B cell (primary cell): ENCODE measurements at regions not wholly inside any gene's neighbourhood (a gene's known extent, or its start where the extent isn't known, plus 50 kb on each side); places are given as distances from the start of the nearest gene placed in this dataset.

Experiments used
- ATAC-seq: fragments of 200-7000 bp; cut with Tn5 transposase; one replicate; pipeline ENCODE4 v1.10.0; 2021; ENCODE audit warnings: low read depth, mild to moderate bottlenecking, moderate number of reproducible peaks, moderate library complexity
- CTCF ChIA-PET: fragments of 350-600 bp; sonication (Branson Sonifier 250); formaldehyde crosslinking; loops from one replicate; lab custom pipeline; 2021; ENCODE audit warnings: antibody characterized with exemption, inconsistent platforms; lab: Charles Lee
- POLR2A ChIA-PET: fragments of 350-600 bp; sonication (Branson Sonifier 250); formaldehyde crosslinking; loops from one replicate; lab custom pipeline; 2021; ENCODE audit warnings: antibody characterized with exemption; lab: Charles Lee
- DNase-seq: peaks from one replicate; pipeline ENCODE4 v3.0.0; 2013
- H2AFZ ChIP-seq: 2 replicates; pipeline ENCODE4 v1.6.1; 2012; ENCODE audit warnings: mild to moderate bottlenecking, low read depth, low read length; ENCODE audit not compliant: insufficient read depth, poor library complexity, severe bottlenecking
- H3K27ac ChIP-seq, 2 donors: 1 replicate in 1 of 2; 2 replicates in 1 of 2; pipeline ENCODE4 v1.5.1; 2012 to 2013; ENCODE audit warnings: low read length in 2 of 2, mild to moderate bottlenecking in 2 of 2, moderate library complexity in 1 of 2
- H3K27me3 ChIP-seq, 4 experiments: fragments of 200-600 bp in 1 of 4; sonication (generic) in 1 of 4; replicated peaks in 1 of 4; 1 replicate in 2 of 4; 2 replicates in 2 of 4; pipeline versions ENCODE4 v1.6.1 to v1.7.0; 2013 to 2016; ENCODE audit warnings: low read length in 3 of 4, mild to moderate bottlenecking in 2 of 4, mixed read lengths in 1 of 4, moderate library complexity in 1 of 4; ENCODE audit not compliant: insufficient read depth in 4 of 4, control insufficient read depth in 3 of 4; ENCODE audit errors: control extremely low read depth in 1 of 4
- H3K36me3 ChIP-seq, 2 experiments: replicated peaks in 1 of 2; 1 replicate in 1 of 2; 2 replicates in 1 of 2; pipeline versions ENCODE4 v1.6.1 to v1.7.1; 2013; ENCODE audit warnings: low read length in 1 of 2; ENCODE audit not compliant: insufficient read depth in 2 of 2, control insufficient read depth in 1 of 2; ENCODE audit errors: control extremely low read depth in 1 of 2, extremely low read depth in 1 of 2
- H3K4me1 ChIP-seq, 2 donors: fragments of 200-600 bp in 1 of 2; sonication (generic) in 1 of 2; 1 replicate in 1 of 2; 2 replicates in 1 of 2; pipeline versions ENCODE4 v1.5.1 to v1.6.1; 2013 to 2017; ENCODE audit warnings: low read length in 2 of 2; ENCODE audit not compliant: control insufficient read depth in 2 of 2, insufficient read depth in 2 of 2
- H3K4me2 ChIP-seq: replicated peaks from 2 replicates; pipeline ENCODE3; 2012; ENCODE audit warnings: mild to moderate bottlenecking, low read depth, low read length; ENCODE audit not compliant: poor library complexity, severe bottlenecking
- H3K4me3 ChIP-seq, 5 experiments: fragments of 200-600 bp in 1 of 5; sonication (generic) in 1 of 5; 1 replicate in 3 of 5; 2 replicates in 2 of 5; pipeline versions ENCODE4 v1.5.1 to v1.7.0; 2011 to 2016; ENCODE audit warnings: low read length in 4 of 5, mild to moderate bottlenecking in 4 of 5, low read depth in 2 of 5, control low read depth in 1 of 5, moderate library complexity in 1 of 5; ENCODE audit not compliant: insufficient read depth in 1 of 5; ENCODE audit errors: control extremely low read depth in 1 of 5, extremely low read depth in 1 of 5
- H3K79me2 ChIP-seq: fragments of 200-600 bp; sonication (generic); one replicate; pipeline ENCODE4 v1.6.0; 2016; ENCODE audit warnings: low read length; ENCODE audit not compliant: control insufficient read depth, insufficient read depth
- H3K9ac ChIP-seq: fragments of 200-600 bp; sonication (generic); 2 replicates; pipeline ENCODE4 v1.6.1; 2017; ENCODE audit warnings: mild to moderate bottlenecking, low read length, moderate library complexity
- H3K9me3 ChIP-seq, 3 donors: one replicate each; pipeline versions ENCODE4 v1.6.1 to v1.7.1; 2013; ENCODE audit warnings: low read length in 2 of 3; ENCODE audit not compliant: control insufficient read depth in 2 of 3, insufficient read depth in 1 of 3; ENCODE audit errors: control extremely low read depth in 1 of 3
- H4K20me1 ChIP-seq: 2 replicates; pipeline ENCODE4 v1.6.0; 2012; ENCODE audit warnings: mild to moderate bottlenecking, low read length; ENCODE audit not compliant: insufficient read depth, control insufficient read depth, poor library complexity, severe bottlenecking
- H3K27ac Mint-ChIP-seq: one replicate; pipeline ENCODE4 v1.8.0; 2021; ENCODE audit warnings: mixed read lengths
- H3K27me3 Mint-ChIP-seq: one replicate; pipeline ENCODE4 v1.8.0; 2021; ENCODE audit warnings: mixed read lengths
- H3K4me1 Mint-ChIP-seq: one replicate; pipeline ENCODE4 v1.8.0; 2021; ENCODE audit warnings: mixed read lengths
- H3K4me3 Mint-ChIP-seq: one replicate; pipeline ENCODE4 v1.8.0; 2021; ENCODE audit warnings: mixed read lengths
- H3K9me3 Mint-ChIP-seq: one replicate; pipeline ENCODE4 v1.8.0; 2022; ENCODE audit warnings: mixed read lengths; ENCODE audit not compliant: insufficient read depth
- CTCF ChIP-seq: fragments of 200-600 bp; IDR thresholded peaks from one replicate; pipeline ENCODE4 v1.8.0; 2022; ENCODE audit warnings: antibody characterized with exemption, mild to moderate bottlenecking
- EZH2 ChIP-seq: IDR thresholded peaks from 2 replicates; pipeline ENCODE4 v1.6.1; 2012; ENCODE audit warnings: borderline replicate concordance, low read depth, mild to moderate bottlenecking, moderate library complexity, low read length; ENCODE audit not compliant: insufficient read depth, poor library complexity, severe bottlenecking
- WGBS: methylation state at CpG from one replicate; pipeline ENCODE4 v1.1.5; 2013; ENCODE audit warnings: missing lambda C conversion rate; ENCODE audit not compliant: insufficient coverage; 5-methylcytosine and 5-hydroxymethylcytosine counted together
- intact Hi-C: fragments of 100-400 bp; cut with micrococcal nuclease; formaldehyde crosslinking; loops from one replicate; pipeline ENCODE4 v1.10.0; 2022

GRCh38 chr17:55887531-55887930 is 136.7 kb downstream of the PCTP start:
- no peaks in the 10 kb centered on the region for H3K9me3 ChIP-seq
- no peak overlapping the region for H3K27ac ChIP-seq
- no peak overlapping the region for H2AFZ ChIP-seq
- CTCF ChIA-PET: interaction anchor here (0.6 kb wide), 1 partner anchor 11 kb away, joined by 4 read pairs; no protein-coding TSS in a partner anchor
- WGBS: 100% methylated on average over 1 of the region's 3 CpGs
- no peaks in the 10 kb centered on the region for H3K36me3 ChIP-seq
- Mint-ChIP-seq H3K27ac (no peak overlapping the region), H3K9me3 (no peaks in the 10 kb centered on the region), H3K27me3 (peaks cover 4% of the 10 kb centered on the region), H3K4me1 (no peaks in the 10 kb centered on the region), H3K4me3 (no peak overlapping the region)
- no peaks in the 10 kb centered on the region for H4K20me1 ChIP-seq
- no peaks in the 10 kb centered on the region for H3K27me3 ChIP-seq
- no peaks in the 10 kb centered on the region for H3K79me2 ChIP-seq
- no peaks in the 10 kb centered on the region for H3K4me1 ChIP-seq
- no peak for DNase-seq
- POLR2A ChIA-PET: no interaction called here
- intact Hi-C loops: no loop called here
- no peak overlapping the region for H3K9ac ChIP-seq
- TF ChIP-seq CTCF: no peak
- no peak for TF ChIP-seq EZH2
- ATAC-seq: no peak
- no peak overlapping the region for H3K4me3 ChIP-seq
- H3K4me2 ChIP-seq: no peak overlapping the region

GRCh38 chr17:55889271-55889670 is 138.4 kb downstream of the PCTP start:
- Histone ChIP-seq H3K36me3 (no peaks in the 10 kb centered on the region), H3K79me2 (no peaks in the 10 kb centered on the region), H3K9me3 (no peaks in the 10 kb centered on the region), H4K20me1 (no peaks in the 10 kb centered on the region), H3K4me3 (no peak overlapping the region), H3K27ac (no peak overlapping the region), H3K9ac (no peak overlapping the region), H3K4me2 (no peak overlapping the region), H2AFZ (no peak overlapping the region), H3K27me3 (peaks cover 0 to 3% (median 0%) of the 10 kb centered on the region in 4 experiments), H3K4me1 (no peaks in the 10 kb centered on the region)
- POLR2A ChIA-PET: no interaction called here
- no peaks in the 10 kb centered on the region for H3K4me1 Mint-ChIP-seq
- no peaks in the 10 kb centered on the region for H3K9me3 Mint-ChIP-seq
- intact Hi-C loops: no loop called here
- peaks cover 4% of the 10 kb centered on the region for H3K27me3 Mint-ChIP-seq
- CTCF ChIA-PET: no interaction called here
- H3K27ac Mint-ChIP-seq: no peak overlapping the region
- no peak for TF ChIP-seq CTCF
- no peak for TF ChIP-seq EZH2
- no peak for DNase-seq
- WGBS: no CpG with 5 or more reads among the region's 1 CpG
- H3K4me3 Mint-ChIP-seq: no peak overlapping the region
- ATAC-seq: no peak
